ENCODE measurements at regions not wholly inside any gene's neighbourhood (a gene's known extent, or its start where the extent isn't known, plus 50 kb on each side); places are given as distances from the start of the nearest gene placed in this dataset.

GRCh38 chr5:58240322-58240721 is 219.6 kb downstream of the PLK2 start:
- TF ChIP-seq POLR2A (IDR thresholded peaks at IDR 0.05; ENCODE audit: low read depth, low read length) = no peak
- TF ChIP-seq TAF1 (IDR thresholded peaks at IDR 0.05; ENCODE audit: low read depth, low read length) = no peak
- TF ChIP-seq POLR2AphosphoS5 (IDR thresholded peaks at IDR 0.05; ENCODE audit: low read depth, low read length) = no peak
- no peak for TF ChIP-seq SPI1 (IDR thresholded peaks at IDR 0.05; ENCODE audit: low read depth, low read length)
- no peak for TF ChIP-seq POU2F2 (IDR thresholded peaks at IDR 0.05; ENCODE audit: low read depth, low read length)
- no peak for TF ChIP-seq PAX5 (IDR thresholded peaks at IDR 0.05; ENCODE audit: insufficient read depth, low read length, severe bottlenecking)
